GM21360 (cell line): ENCODE measurements at regions not wholly inside any gene's neighbourhood (a gene's known extent, or its start where the extent isn't known, plus 50 kb on each side); places are given as distances from the start of the nearest gene placed in this dataset.
"Not testable (repeated sequence)": the region's sequence is repeated elsewhere in the genome, so short reads cannot be mapped to it uniquely, and the experiment has no call there.

ENCODE experiments used
- ATAC-seq: cut with Tn5 transposase; IDR thresholded peaks from one replicate; pipeline ENCODE4 v1.9.1; 2021; ENCODE audit warnings: mild to moderate bottlenecking, moderate library complexity; ENCODE audit not compliant: unreplicated experiment

DNA sequence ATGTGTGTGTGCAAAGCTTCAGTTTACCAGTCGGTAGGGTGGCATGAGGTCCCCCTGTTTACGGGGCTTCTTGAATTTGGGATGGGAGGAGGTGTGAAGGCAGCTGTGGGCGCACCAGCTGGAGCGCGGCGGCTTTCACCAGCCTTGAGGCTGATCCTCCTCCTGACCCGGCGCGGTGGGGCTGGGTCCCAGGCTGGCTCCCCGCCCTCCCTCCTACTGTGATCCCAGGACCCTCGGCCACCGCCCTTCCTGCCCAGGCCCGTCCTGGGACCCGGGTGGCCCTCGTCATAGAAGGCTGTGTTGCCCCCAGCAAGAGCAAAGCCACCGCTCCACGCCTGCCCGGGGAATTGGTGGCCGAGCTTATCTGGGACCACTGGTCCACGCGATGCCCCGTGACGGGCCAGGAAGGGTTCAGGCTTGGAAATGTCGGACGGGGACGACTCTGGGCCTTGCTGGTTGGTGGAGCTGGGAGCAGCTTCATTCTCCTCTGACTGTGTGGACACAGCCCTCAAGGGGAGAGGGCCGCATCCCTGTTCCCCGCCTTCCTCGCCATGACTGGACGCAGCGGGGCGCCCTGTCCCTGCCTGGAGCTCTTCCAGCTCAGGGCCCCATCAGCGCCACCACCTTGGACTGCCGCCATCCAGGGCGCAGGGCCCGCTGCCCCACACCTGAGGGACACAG is 271.1 kb upstream of the IRX1 start:
- ATAC-seq = no peak

DNA sequence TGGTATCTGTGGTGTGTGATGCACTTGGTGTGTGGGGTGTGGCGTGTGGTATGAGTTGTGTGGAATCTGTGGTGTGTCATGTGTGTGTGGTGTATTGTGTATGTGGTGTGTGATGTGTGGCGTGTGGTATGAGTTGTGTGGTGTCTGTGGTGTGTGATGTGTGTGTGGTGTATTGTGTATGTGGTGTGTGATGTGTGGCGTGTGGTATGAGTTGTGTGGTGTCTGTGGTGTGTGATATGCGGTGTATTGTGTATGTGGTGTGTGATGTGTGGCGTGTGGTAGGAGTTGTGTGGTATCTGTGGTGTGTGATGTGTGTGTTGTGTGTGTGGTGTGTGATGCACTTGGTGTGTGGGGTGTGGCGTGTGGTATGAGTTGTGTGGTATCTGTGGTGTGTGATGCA is 271.7 kb upstream of the IRX1 start:
- not testable (repeated sequence) for ATAC-seq

- ATAC-seq = no peak
Measured at GRCh38 chr5:3323144-3323543, 272.5 kb upstream of the IRX1 start.

DNA sequence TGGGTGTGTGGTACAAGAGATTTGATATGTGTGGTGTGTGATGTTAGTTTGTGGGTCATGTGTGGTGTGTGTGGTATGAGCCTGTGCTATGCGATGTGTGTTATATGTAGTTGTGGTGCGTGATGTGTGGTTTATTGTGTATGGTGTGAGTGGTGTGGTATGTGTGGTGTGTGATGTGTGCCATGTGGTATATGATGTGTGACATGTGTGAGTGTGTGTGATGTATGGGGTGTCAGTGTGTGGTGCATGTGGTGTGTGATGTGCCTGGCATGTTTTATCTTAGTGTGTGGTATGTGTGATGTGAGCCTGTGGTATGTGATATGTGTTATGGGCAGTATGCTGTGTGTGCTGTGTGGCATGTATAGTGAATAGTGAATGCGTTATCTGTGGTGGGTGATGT is 273.0 kb upstream of the IRX1 start:
- ATAC-seq = no peak

DNA sequence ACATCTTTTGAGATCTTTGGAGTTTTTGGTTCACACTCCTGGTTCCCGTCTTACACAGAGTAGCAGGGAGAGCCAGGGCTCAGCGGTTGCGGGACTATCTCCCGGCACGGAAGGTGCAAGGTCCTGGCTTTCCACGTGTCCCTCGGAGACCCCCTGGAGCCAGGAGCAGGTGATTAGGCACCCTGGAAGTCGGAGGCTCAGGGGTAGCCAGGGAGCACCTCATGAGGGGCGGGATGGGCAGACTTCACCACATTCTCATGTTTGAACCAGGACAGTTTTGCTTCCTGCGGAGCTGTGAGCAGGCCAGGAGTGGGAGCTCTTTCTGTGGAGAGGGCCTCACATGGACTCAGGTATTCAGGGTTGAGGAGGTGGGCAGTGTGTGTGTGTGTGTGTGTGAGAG is 273.7 kb upstream of the IRX1 start:
- ATAC-seq = no peak

DNA sequence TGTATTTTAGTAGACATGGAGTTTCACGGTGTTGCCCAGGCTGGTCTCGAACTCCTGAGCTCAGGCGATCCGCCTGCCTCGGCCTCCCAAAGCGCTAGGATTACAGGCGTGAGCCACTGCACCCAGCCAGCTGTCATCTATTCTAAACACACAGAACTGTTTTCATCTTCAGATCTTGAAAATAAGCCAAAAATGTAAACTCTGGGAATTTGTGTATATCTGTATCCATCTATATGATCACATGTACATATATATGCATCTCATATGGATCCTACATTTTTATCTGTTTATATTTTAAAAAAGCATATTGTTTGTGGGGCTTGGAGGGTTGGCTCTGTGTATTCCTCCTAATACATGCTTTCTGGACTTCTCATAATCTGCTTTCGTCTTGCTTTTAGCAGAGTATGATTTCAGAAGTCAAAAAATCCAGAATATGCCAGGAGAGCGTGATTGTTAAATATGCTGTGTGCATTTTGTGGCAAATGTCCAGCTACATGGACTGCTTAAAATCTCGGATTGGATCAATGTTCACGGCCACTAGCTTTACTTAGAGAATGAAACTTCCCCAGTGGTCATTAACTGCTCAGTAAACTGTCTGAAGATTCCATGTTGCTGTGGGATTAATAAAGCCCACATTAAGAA is 274.4 kb upstream of the IRX1 start:
- no peak for ATAC-seq

- ATAC-seq = no peak
Measured at GRCh38 chr5:3320317-3320875, 275.2 kb upstream of the IRX1 start.

- ATAC-seq = no peak
Measured at GRCh38 chr5:3317051-3317795, 278.4 kb upstream of the IRX1 start.

GRCh38 chr5:3313569-3313968 is 282.1 kb upstream of the IRX1 start:
- ATAC-seq = no peak

DNA sequence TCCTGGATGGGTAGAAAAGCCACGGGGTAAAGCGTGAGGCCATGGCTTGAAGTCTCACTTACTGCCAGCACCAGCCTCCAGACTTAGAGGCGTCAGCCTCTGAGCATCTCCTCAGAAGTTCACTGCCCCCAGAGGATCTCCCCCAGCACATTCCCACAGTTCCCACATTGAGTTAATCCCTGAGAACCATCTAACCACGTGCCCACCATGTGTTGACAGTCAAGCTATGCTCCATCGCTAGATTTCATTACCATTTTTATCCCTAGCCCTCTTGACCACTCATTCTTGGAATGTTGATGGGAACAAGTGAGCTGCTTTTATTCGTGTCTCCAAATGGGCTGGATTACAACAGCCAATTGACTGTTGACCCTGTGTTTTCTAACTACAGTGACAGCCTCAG is 283.3 kb upstream of the IRX1 start:
- ATAC-seq = no peak

DNA sequence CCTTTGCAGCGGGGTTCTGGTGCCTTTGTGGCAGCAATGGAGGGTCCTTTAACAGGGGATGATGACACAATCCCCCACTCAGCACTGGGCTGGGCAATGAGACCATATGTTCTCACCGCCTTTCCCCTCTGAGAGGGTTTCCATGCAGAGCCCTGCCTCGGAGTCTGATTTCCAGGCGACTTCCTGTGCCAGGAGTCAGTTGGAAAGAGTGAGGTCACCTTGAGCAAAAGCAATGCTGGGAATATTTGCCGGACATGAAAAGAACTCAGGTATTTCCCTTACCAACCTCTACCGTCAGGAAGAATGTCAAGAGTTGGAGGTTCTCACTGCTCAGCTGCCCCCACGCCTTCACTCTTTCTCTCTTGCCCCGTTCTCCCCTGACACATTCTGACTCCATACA is 284.2 kb upstream of the IRX1 start:
- ATAC-seq = no peak

- ATAC-seq = no peak
Measured at GRCh38 chr5:3310541-3311261, 284.9 kb upstream of the IRX1 start.

DNA sequence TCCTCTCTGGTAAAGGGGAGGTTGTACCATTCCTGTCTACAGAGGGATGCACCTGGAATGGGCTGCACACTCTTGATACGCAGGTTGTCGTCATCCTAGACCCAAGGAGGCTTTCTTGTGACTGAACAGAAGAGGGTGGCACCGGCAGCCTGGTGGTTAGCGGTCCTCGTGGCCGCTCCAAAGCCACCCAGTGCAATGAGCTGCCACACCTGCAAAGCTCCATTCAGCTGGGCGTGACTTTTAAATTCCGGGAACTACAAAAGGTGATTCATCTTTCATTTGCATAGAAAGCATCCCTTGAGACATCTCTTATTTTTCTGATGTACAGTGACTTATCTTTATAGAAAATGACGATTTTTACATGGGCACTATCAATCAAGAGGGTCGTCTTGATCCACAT is 286.1 kb upstream of the IRX1 start:
- no peak for ATAC-seq

DNA sequence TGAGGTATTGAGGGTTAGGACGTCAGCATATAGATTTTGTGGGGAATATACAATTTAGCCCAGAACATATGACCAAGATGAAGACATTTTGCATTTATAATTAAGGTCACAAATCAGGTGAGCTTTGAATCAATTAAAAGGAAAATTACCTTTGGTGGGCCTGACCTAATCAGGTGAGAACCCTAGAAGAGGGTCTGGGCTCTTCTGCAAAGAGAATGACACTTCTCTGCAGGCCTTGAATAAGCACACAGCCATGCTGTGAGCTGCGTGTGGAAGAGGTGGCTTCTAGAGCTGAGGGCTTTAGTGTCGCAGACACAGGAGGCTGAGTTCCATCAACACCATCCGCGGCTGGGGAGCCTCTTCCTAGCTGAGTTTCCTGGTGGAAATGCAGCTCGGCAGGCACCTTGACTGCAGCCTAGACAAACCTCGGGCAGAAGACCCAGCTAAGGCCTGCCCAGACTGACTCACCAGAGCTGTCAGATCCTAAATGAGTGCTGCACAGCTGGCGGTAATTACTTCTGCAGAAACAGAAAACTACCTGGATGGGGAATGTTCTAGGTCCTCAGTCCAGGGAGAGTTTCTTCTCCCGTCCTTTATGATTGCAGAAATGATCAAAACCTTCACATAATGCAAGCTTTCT is 287.5 kb upstream of the IRX1 start:
- ATAC-seq = no peak

GRCh38 chr5:3305432-3305831 is 290.2 kb upstream of the IRX1 start:
- no peak for ATAC-seq

DNA sequence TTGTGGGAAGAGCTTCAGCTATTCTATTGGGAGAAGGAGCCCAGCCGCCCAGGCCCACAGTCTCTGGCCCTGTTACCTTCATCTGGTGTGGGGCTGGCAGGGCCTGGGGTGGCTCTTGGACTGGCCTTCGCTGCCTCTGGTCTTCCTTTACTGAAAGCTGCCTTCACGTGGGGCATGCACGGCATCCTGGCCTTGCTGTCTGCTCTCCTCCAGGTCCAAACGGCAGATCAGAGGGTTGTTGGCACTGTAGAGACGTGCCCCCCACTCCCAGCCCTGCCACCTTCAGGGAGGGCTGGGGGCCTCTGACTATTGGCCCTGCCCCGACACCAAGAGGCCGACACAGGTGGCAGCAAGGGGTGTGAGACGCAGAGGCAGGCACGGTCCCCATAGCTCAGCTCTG is 291.3 kb upstream of the IRX1 start:
- ATAC-seq = no peak

- ATAC-seq = no peak
Measured at GRCh38 chr5:3303777-3304176, 291.9 kb upstream of the IRX1 start.

GRCh38 chr5:3302228-3302627 is 293.4 kb upstream of the IRX1 start:
- ATAC-seq = no peak

DNA sequence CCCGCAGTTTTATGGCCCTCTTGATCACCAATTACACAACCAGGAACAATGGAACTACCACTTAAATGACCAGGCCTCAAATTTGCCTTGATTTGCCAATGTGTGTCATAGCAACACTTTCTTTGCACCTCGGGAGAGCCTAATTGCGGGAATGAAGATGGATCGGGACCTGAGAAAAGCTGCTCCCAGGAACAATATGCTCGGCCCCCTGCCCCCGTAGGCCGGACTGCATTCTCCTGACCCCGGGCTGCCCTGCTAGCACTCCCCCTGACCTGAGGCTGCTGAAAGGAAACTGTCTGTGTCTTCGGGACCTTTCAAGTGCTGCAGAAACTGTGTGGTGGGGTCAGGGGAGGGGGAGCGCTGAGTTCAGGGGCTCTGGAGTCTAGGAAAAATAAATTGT is 294.3 kb upstream of the IRX1 start:
- no peak for ATAC-seq

DNA sequence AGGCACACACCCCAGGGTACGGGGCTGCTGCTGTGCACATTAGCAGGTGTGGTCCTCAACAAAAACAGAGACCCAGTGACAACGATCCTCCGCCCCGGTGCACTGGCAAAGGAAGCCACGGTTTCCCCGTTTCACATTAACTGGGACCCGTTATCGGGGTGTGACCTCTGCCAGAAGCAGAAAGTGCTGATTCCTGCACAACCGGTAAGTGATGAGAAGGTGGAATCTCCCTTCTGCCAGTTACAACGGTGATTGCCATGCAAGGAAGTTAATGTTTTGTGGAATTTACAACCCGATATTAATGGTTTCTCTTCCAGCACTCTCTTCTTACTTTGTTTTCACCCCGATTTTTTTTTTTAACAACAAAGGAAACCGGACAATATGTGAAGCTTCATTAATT is 294.9 kb upstream of the IRX1 start:
- no peak for ATAC-seq

DNA sequence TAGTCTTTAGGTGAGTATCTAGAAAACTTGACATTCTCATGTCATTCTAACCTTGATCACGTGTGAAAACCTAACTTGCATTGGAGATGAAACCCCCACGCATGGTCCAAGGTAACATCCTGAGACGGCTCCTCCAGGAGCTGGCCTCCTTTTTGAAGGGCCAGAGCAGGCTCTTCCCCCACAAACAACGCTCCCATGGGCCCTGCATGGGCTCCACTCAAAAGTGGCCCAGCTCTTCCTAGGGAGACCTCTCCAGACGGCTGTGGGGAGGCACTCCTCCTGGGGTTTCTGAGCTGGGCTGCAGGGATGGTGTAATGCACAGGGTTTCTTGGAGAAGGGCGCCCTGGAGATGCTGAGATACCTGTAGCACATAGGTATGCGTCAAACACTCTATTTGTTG is 296.2 kb upstream of the IRX1 start:
- ATAC-seq = no peak
